Mesenchymal stem cell (in vitro differentiated cells and primary cell): ENCODE measurements at regions not wholly inside any gene's neighbourhood (a gene's known extent, or its start where the extent isn't known, plus 50 kb on each side); places are given as distances from the start of the nearest gene placed in this dataset.

Experiments used
- DNase-seq: peaks from one replicate; pipeline ENCODE4 v3.0.0-alpha.2; 2013
- H2AFZ ChIP-seq: one replicate; pipeline ENCODE4 v1.6.1; 2013; ENCODE audit warnings: low read depth, mild to moderate bottlenecking, control low read depth, inconsistent platforms, low read length, moderate library complexity
- H2AK5ac ChIP-seq: 2 replicates; pipeline ENCODE4 v1.6.1; 2013; ENCODE audit warnings: low read length, moderate library complexity, mild to moderate bottlenecking, inconsistent platforms; ENCODE audit not compliant: severe bottlenecking
- H2BK120ac ChIP-seq: one replicate; pipeline ENCODE4 v1.6.1; 2013; ENCODE audit warnings: low read depth, mild to moderate bottlenecking, inconsistent platforms, low read length, moderate library complexity
- H2BK12ac ChIP-seq, 2 experiments: one replicate each; pipeline ENCODE4 v1.6.1; 2013; ENCODE audit warnings: inconsistent platforms in 2 of 2, low read length in 2 of 2, mild to moderate bottlenecking in 2 of 2, moderate library complexity in 2 of 2, control low read depth in 1 of 2
- H2BK15ac ChIP-seq: one replicate; pipeline ENCODE4 v1.6.1; 2013; ENCODE audit warnings: mild to moderate bottlenecking, low read depth, inconsistent platforms; ENCODE audit not compliant: poor library complexity, severe bottlenecking
- H2BK5ac ChIP-seq: 2 replicates; pipeline ENCODE4 v1.6.1; 2013; ENCODE audit warnings: low read depth, mild to moderate bottlenecking, low read length, control low read depth, inconsistent platforms; ENCODE audit not compliant: poor library complexity, severe bottlenecking
- H3K14ac ChIP-seq, 2 experiments: one replicate each; pipeline ENCODE4 v1.6.1; 2013; ENCODE audit warnings: inconsistent platforms in 2 of 2, low read length in 2 of 2, control low read depth in 1 of 2, mild to moderate bottlenecking in 1 of 2, moderate library complexity in 1 of 2
- H3K18ac ChIP-seq, 2 experiments: one replicate each; pipeline ENCODE4 v1.6.1; 2013; ENCODE audit warnings: inconsistent platforms in 2 of 2, low read length in 2 of 2, control low read depth in 1 of 2, low read depth in 1 of 2, mild to moderate bottlenecking in 1 of 2
- H3K23ac ChIP-seq, 2 experiments: one replicate each; pipeline ENCODE4 v1.6.1; 2013; ENCODE audit warnings: inconsistent platforms in 2 of 2, low read length in 2 of 2, mild to moderate bottlenecking in 2 of 2, moderate library complexity in 2 of 2, control low read depth in 1 of 2
- H3K27ac ChIP-seq: 2 replicates; pipeline ENCODE4 v1.5.1; 2013; ENCODE audit warnings: mild to moderate bottlenecking, moderate library complexity, low read length, control low read depth, inconsistent platforms; ENCODE audit not compliant: poor library complexity, severe bottlenecking
- H3K27me3 ChIP-seq, 2 experiments: 2 replicates each; pipeline versions ENCODE4 v1.6.1 to v1.7.0; 2013; ENCODE audit warnings: low read length in 2 of 2, mild to moderate bottlenecking in 2 of 2, moderate library complexity in 2 of 2, control low read depth in 1 of 2, inconsistent platforms in 1 of 2; ENCODE audit not compliant: control insufficient read depth in 1 of 2, insufficient read depth in 1 of 2
- H3K36me3 ChIP-seq, 2 experiments: 2 replicates each; pipeline versions ENCODE4 v1.6.1 to v1.7.0; 2013; ENCODE audit warnings: low read length in 2 of 2, control low read depth in 1 of 2, inconsistent platforms in 1 of 2, low read depth in 1 of 2, mild to moderate bottlenecking in 1 of 2; ENCODE audit not compliant: insufficient read depth in 2 of 2, control insufficient read depth in 1 of 2
- H3K4ac ChIP-seq, 2 experiments: one replicate each; pipeline ENCODE4 v1.6.1; 2013; ENCODE audit warnings: inconsistent platforms in 2 of 2, low read length in 2 of 2, mild to moderate bottlenecking in 2 of 2, moderate library complexity in 2 of 2, control low read depth in 1 of 2, low read depth in 1 of 2
- H3K4me1 ChIP-seq: 2 replicates; pipeline ENCODE4 v1.6.1; 2013; ENCODE audit warnings: low read depth, low read length, control low read depth; ENCODE audit not compliant: control insufficient read depth, insufficient read depth
- H3K4me2 ChIP-seq: 2 replicates; pipeline ENCODE4 v1.6.1; 2013; ENCODE audit warnings: low read length, mild to moderate bottlenecking, inconsistent platforms; ENCODE audit not compliant: poor library complexity, severe bottlenecking
- H3K4me3 ChIP-seq, 2 experiments: 2 replicates each; pipeline versions ENCODE4 v1.5.1 to v1.7.0; 2013; ENCODE audit warnings: low read length in 2 of 2, mild to moderate bottlenecking in 2 of 2, control low read depth in 1 of 2, low read depth in 1 of 2; ENCODE audit not compliant: insufficient read depth in 1 of 2
- H3K79me1 ChIP-seq: replicated peaks from 2 replicates; pipeline ENCODE4 v1.6.1; 2013; ENCODE audit warnings: mild to moderate bottlenecking, control low read depth, low read length, inconsistent platforms; ENCODE audit not compliant: poor library complexity, severe bottlenecking
- H3K9ac ChIP-seq: 2 replicates; pipeline ENCODE4 v1.7.0; 2013; ENCODE audit warnings: mild to moderate bottlenecking, low read length, moderate library complexity
- H3K9me3 ChIP-seq: 2 replicates; pipeline ENCODE4 v1.7.0; 2013; ENCODE audit warnings: mild to moderate bottlenecking, low read length; ENCODE audit not compliant: control insufficient read depth
- H4K8ac ChIP-seq: one replicate; pipeline ENCODE4 v1.6.1; 2013; ENCODE audit warnings: inconsistent platforms, mild to moderate bottlenecking, low read length, moderate library complexity
- H4K91ac ChIP-seq: one replicate; pipeline ENCODE4 v1.6.1; 2013; ENCODE audit warnings: mild to moderate bottlenecking, low read length, inconsistent platforms
- WGBS: methylation state at CpG from one replicate; pipeline ENCODE4 v1.1.7; 2013; ENCODE audit warnings: mixed read lengths; 5-methylcytosine and 5-hydroxymethylcytosine counted together

DNA sequence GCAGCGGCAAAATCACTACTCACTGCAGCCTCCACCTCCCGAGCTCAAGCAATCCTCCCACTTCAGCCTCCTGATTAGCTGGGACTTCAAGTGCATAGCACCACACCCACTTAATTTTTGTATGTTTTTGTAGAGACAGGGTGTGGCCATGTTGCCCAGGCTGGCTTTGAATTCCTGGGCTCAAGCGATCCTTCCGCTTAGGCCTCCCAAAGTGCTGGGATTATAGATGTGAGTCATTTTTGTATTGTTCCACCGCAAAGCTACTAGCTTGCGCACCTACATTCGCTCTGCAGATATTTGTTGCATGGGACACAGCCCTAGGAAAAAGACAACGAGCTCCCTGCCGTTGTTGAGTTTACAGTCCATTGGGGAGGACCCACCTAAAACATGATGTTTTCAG, 173.5 kb upstream of the AGAP1 start:
- Histone ChIP-seq H3K4me1 (peaks cover 11% of the 10 kb centered on the region), H3K36me3 (no peaks in the 10 kb centered on the region), H3K27ac (no peak overlapping the region), H3K27me3 (peaks cover 3 to 27% of the 10 kb centered on the region in 2 experiments), H2BK12ac (no peak overlapping the region), H3K4me3 (no peak overlapping the region), H3K23ac (no peak overlapping the region), H3K14ac (no peak overlapping the region), H3K4me2 (no peak overlapping the region), H2BK5ac (no peak overlapping the region), H3K9ac (no peak overlapping the region), H2AFZ (no peak overlapping the region), H4K8ac (no peak overlapping the region), H3K18ac (no peak overlapping the region), H3K79me1 (no peaks in the 10 kb centered on the region), H3K4ac (no peak overlapping the region), H2BK15ac (no peak overlapping the region), H2AK5ac (no peak overlapping the region), H2BK120ac (no peak overlapping the region), H3K9me3 (no peaks in the 10 kb centered on the region), H4K91ac (no peak overlapping the region)
- DNase-seq: no peak
- WGBS: 84% methylated on average over 8 of the region's 9 CpGs

DNA sequence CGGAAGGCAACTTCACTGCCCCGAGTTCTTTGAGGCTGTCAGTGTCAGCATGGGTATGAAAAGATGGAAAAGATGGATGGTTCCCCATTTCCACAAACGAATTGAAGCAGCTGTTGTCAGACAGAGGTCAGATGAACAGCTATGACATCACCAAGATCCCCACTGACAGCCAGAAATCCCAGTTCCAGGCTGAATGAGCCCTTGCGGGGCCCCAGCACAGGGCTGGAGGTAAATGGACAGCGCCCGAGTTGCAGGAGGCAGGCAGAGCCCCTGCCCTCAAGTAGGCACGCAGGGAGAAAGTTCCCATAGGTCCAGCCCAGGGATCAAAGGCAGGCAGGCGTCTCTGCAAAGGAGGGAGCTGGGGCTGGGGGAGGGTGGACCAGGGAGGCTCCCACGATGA, 169.5 kb upstream of the AGAP1 start:
- Histone ChIP-seq H3K27me3 (peaks cover 3 to 38% of the 10 kb centered on the region in 2 experiments), H3K23ac (no peak overlapping the region), H2BK120ac (no peak overlapping the region), H4K91ac (no peak overlapping the region), H3K14ac (no peak overlapping the region), H3K4ac (no peak overlapping the region), H2AFZ (no peak overlapping the region), H3K36me3 (no peaks in the 10 kb centered on the region), H3K9me3 (no peaks in the 10 kb centered on the region), H3K4me3 (no peak overlapping the region), H3K9ac (no peak overlapping the region), H3K79me1 (no peaks in the 10 kb centered on the region), H2BK5ac (no peak overlapping the region), H2BK12ac (no peak overlapping the region), H3K4me1 (peaks cover 16% of the 10 kb centered on the region), H2AK5ac (no peak overlapping the region), H4K8ac (no peak overlapping the region), H3K27ac (no peak overlapping the region), H3K18ac (no peak overlapping the region), H3K4me2 (no peak overlapping the region), H2BK15ac (no peak overlapping the region)
- DNase-seq: no peak
- 27% methylated on average over 9 of the region's 9 CpGs for WGBS

DNA sequence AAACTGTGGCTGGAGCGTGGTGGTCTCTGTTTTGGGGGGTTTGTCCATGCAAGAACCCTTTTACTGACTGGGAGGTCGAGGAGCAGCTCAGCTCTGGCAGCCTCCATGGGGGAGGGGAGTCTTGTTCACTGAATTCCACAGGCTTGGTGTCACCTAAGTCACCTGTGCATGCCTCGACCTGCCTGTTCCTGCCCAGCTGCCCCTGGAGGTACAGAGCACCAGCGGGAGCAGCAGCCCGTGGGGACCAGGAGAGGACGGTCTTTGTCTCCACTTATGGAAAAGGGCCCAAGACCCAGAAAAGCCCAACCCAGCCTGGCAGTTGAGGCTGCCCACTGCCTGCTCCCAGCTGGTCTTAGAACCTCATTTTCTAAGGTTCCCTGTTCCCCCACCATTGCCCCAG, 168.7 kb upstream of the AGAP1 start:
- Histone ChIP-seq H4K8ac (no peak overlapping the region), H2BK5ac (no peak overlapping the region), H3K9me3 (no peaks in the 10 kb centered on the region), H2AK5ac (no peak overlapping the region), H3K4me1 (peaks cover 16% of the 10 kb centered on the region), H3K79me1 (no peaks in the 10 kb centered on the region), H4K91ac (no peak overlapping the region), H2BK12ac (no peak overlapping the region), H3K27me3 (peaks cover 3 to 35% of the 10 kb centered on the region in 2 experiments), H3K23ac (no peak overlapping the region), H3K27ac (no peak overlapping the region), H3K18ac (no peak overlapping the region), H2AFZ (no peak overlapping the region), H3K4ac (no peak overlapping the region), H3K9ac (no peak overlapping the region), H2BK15ac (no peak overlapping the region), H3K4me2 (no peak overlapping the region), H2BK120ac (no peak overlapping the region), H3K14ac (no peak overlapping the region), H3K36me3 (no peaks in the 10 kb centered on the region), H3K4me3 (no peak overlapping the region)
- no peak for DNase-seq
- 76% methylated on average over 6 of the region's 6 CpGs for WGBS

DNA sequence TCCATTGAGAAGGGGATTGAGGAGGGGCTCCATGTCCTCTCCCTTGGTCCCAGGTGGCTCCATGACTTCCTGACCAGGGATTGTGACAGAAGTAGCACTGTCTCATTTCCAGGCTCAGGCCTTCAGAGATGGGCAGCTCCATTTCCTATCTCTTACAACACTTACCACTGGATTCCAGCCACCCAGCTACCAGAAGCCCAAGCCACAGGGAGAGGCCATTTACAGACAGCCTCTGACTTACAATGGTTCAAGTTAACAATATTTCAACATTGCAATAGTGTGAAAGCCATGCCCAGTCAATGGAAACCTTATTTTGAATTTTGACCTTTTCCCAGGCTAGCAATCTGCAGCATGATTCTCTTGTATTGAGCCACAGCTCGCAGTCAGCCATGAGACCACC, 164.9 kb upstream of the AGAP1 start:
- H4K91ac ChIP-seq: no peak overlapping the region
- H3K23ac ChIP-seq: no peak overlapping the region
- H2BK5ac ChIP-seq: no peak overlapping the region
- no peak overlapping the region for H2BK120ac ChIP-seq
- H3K4ac ChIP-seq: no peak overlapping the region
- H3K4me2 ChIP-seq: no peak overlapping the region
- H3K27me3 ChIP-seq: peaks cover 0 to 24% of the 10 kb centered on the region in 2 experiments
- no peak overlapping the region for H2AK5ac ChIP-seq
- H3K14ac ChIP-seq: no peak overlapping the region
- WGBS: 92% methylated on average over 1 of the region's 1 CpG
- no peak overlapping the region for H3K9ac ChIP-seq
- H3K79me1 ChIP-seq: no peaks in the 10 kb centered on the region
- peaks cover 14% of the 10 kb centered on the region for H3K4me1 ChIP-seq
- no peak overlapping the region for H4K8ac ChIP-seq
- H2BK15ac ChIP-seq: no peak overlapping the region
- H3K4me3 ChIP-seq: no peak overlapping the region
- peaks cover 10% of the 10 kb centered on the region for H3K9me3 ChIP-seq
- no peak overlapping the region for H2AFZ ChIP-seq
- DNase-seq: no peak
- H3K18ac ChIP-seq: no peak overlapping the region
- no peak overlapping the region for H3K27ac ChIP-seq
- no peak overlapping the region for H2BK12ac ChIP-seq
- H3K36me3 ChIP-seq: no peaks in the 10 kb centered on the region
